PC-3 (cell line): ENCODE measurements at regions not wholly inside any gene's neighbourhood (a gene's known extent, or its start where the extent isn't known, plus 50 kb on each side); places are given as distances from the start of the nearest gene placed in this dataset.

ENCODE experiments used
- CTCF ChIP-seq: fragments of 300-600 bp; sonication (generic); conservative IDR thresholded peaks from 2 replicates; pipeline ENCODE4 v1.5.1; 2017; ENCODE audit warnings: antibody characterized with exemption, low read depth, mild to moderate bottlenecking, low read length
- EZH2 ChIP-seq: fragments of 300-600 bp; sonication (generic); IDR thresholded peaks from one replicate; pipeline ENCODE4 v1.6.1; 2017; ENCODE audit warnings: antibody characterized with exemption, mild to moderate bottlenecking, low read length; ENCODE audit not compliant: unreplicated experiment
- EZH2phosphoT487 ChIP-seq: fragments of 300-600 bp; sonication (generic); IDR thresholded peaks from 2 replicates; pipeline ENCODE4 v1.6.1; 2018; ENCODE audit warnings: mild to moderate bottlenecking, antibody characterized with exemption, low read length, borderline replicate concordance

- TF ChIP-seq CTCF (no peak), EZH2phosphoT487 (no peak), EZH2 (no peak)
These were observed 76.3 kb upstream of the ARHGEF3 start for GRCh38 chr3:56878074-56878473.
